ENCODE measurements at regions not wholly inside any gene's neighbourhood (a gene's known extent, or its start where the extent isn't known, plus 50 kb on each side); places are given as distances from the start of the nearest gene placed in this dataset.
A peak's percentile ranks its signal among the peaks of the same experiment; 100 is the strongest.

DNA sequence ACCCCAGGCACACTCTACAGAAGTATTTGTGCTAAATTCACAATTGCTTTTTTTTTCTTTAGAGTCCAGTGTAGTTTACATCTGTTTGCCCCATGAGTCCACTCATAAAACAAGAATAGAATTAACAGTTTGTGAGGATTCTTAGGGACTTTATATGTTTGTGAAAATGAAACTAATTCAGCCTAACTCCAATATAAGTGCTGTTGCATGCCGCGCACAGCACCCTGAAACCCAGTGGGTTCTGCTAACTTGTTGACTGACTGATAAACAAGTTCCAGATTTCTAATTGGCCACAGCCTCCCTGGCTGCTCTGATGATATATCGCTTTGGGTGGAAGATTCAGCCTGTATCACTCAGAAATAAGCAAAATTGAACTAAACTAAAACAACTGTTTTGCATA lies 561.4 kb downstream of the PKHD1 start:
- Mint-ChIP-seq H3K27ac (ENCODE audit: low read depth, unreplicated experiment) (no peak overlapping the region), H3K9me3 (ENCODE audit: unreplicated experiment) (no peaks in the 10 kb centered on the region), H3K27me3 (ENCODE audit: insufficient read depth, unreplicated experiment) (no peaks in the 10 kb centered on the region), H3K36me3 (ENCODE audit: insufficient read depth, unreplicated experiment) (peaks cover 7% of the 10 kb centered on the region), H3K4me1 (ENCODE audit: insufficient read depth, unreplicated experiment) (no peaks in the 10 kb centered on the region), H3K4me3 (ENCODE audit: unreplicated experiment) (no peak overlapping the region)
- ChIA-PET CTCF (interaction anchor here (0.6 to 1.3 kb wide), 2 partner anchors 16 to 495 kb away, joined by 3 to 4 read pairs; no protein-coding TSS in a partner anchor), POLR2A (no interaction called here)
- TF ChIP-seq, protein P1, sequence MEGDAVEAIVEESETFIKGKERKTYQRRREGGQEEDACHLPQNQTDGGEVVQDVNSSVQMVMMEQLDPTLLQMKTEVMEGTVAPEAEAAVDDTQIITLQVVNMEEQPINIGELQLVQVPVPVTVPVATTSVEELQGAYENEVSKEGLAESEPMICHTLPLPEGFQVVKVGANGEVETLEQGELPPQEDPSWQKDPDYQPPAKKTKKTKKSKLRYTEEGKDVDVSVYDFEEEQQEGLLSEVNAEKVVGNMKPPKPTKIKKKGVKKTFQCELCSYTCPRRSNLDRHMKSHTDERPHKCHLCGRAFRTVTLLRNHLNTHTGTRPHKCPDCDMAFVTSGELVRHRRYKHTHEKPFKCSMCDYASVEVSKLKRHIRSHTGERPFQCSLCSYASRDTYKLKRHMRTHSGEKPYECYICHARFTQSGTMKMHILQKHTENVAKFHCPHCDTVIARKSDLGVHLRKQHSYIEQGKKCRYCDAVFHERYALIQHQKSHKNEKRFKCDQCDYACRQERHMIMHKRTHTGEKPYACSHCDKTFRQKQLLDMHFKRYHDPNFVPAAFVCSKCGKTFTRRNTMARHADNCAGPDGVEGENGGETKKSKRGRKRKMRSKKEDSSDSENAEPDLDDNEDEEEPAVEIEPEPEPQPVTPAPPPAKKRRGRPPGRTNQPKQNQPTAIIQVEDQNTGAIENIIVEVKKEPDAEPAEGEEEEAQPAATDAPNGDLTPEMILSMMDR (IDR thresholded peaks at IDR 0.05; ENCODE audit: unreplicated experiment) = no peak
- DNase-seq (ENCODE audit: unreplicated experiment) = no peak
- intact Hi-C loops (cut with micrococcal nuclease) = no loop called here
- no TSS peak for BruUV-seq (replicated peaks)

DNA sequence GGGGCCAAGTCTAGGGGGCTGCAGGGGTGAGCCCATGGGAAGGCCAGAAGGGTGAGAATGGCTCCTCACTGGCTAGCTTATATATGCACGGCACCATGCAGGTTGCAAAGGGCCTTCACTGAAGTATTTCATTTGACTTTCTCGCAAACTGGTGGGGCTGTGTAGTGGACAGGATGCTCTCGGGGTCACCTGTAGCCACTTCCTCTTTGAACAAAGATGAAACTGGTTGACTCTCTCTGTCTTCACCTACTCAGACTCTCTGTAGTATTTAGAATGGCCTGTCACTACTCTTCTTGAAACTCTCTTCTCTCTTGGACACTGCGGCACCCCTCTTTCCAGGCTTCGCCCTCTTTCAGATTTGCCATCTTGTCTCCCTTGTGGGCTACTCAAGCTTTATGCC lies 560.5 kb downstream of the PKHD1 start:
- Mint-ChIP-seq H3K27me3 (ENCODE audit: insufficient read depth, unreplicated experiment) (no peaks in the 10 kb centered on the region), H3K4me3 (ENCODE audit: unreplicated experiment) (no peak overlapping the region), H3K27ac (ENCODE audit: low read depth, unreplicated experiment) (no peak overlapping the region), H3K4me1 (ENCODE audit: insufficient read depth, unreplicated experiment) (no peaks in the 10 kb centered on the region), H3K9me3 (ENCODE audit: unreplicated experiment) (no peaks in the 10 kb centered on the region), H3K36me3 (ENCODE audit: insufficient read depth, unreplicated experiment) (no peaks in the 10 kb centered on the region)
- no TSS peak for BruUV-seq (replicated peaks)
- CTCF ChIA-PET = interaction anchor here (0.6 to 1.3 kb wide), 2 partner anchors 16 to 494 kb away, joined by 3 to 4 read pairs; no protein-coding TSS in a partner anchor
- DNase-seq (ENCODE audit: unreplicated experiment) = no peak
- intact Hi-C loops (cut with micrococcal nuclease) = no loop called here
- POLR2A ChIA-PET = no interaction called here
- TF ChIP-seq, protein P1 (IDR thresholded peaks at IDR 0.05; ENCODE audit: unreplicated experiment) = no peak

GRCh38 chr6:51528556-51528955 lies 558.9 kb downstream of the PKHD1 start:
- no peaks in the 10 kb centered on the region for H3K9me3 Mint-ChIP-seq (ENCODE audit: unreplicated experiment)
- DNase-seq (ENCODE audit: unreplicated experiment) = peak; percentile 5
- no peaks in the 10 kb centered on the region for H3K36me3 Mint-ChIP-seq (ENCODE audit: insufficient read depth, unreplicated experiment)
- intact Hi-C loops (cut with micrococcal nuclease) = no loop called here
- H3K4me3 Mint-ChIP-seq (ENCODE audit: unreplicated experiment) = no peak overlapping the region
- no peaks in the 10 kb centered on the region for H3K27me3 Mint-ChIP-seq (ENCODE audit: insufficient read depth, unreplicated experiment)
- CTCF ChIA-PET = interaction anchor here (1.0 to 1.4 kb wide), 4 partner anchors 9 to 178 kb away, joined by 4 to 7 read pairs (median 4); no protein-coding TSS in a partner anchor
- no peaks in the 10 kb centered on the region for H3K4me1 Mint-ChIP-seq (ENCODE audit: insufficient read depth, unreplicated experiment)
- BruUV-seq (replicated peaks) = no TSS peak
- TF ChIP-seq, protein P1 (IDR thresholded peaks at IDR 0.05; ENCODE audit: unreplicated experiment) = no peak
- POLR2A ChIA-PET = no interaction called here
- no peak overlapping the region for H3K27ac Mint-ChIP-seq (ENCODE audit: low read depth, unreplicated experiment)

DNA sequence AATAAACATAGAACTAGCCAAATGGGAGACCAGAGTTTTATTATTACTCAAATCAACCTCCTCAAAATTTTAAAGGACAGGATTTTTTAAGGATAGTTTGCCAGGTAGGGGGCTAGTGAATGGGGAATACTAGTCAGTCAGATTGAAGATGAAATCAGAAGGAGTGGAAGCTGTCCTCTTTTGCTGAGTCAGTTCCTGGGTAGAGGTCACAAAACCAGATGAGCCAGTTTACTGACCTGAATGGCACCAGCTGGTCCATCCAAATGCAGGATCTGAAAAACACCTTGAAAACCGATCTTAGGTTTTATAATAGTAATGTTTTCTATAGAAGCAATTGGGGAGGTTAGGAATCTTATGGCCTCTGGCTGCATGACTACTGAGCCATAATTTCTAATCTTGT lies 558.2 kb downstream of the PKHD1 start:
- CTCF ChIA-PET = interaction anchor here (0.7 to 1.4 kb wide), 5 partner anchors 9 to 631 kb away, joined by 3 to 7 read pairs (median 4); no protein-coding TSS in a partner anchor
- H3K27me3 Mint-ChIP-seq (ENCODE audit: insufficient read depth, unreplicated experiment) = no peaks in the 10 kb centered on the region
- no peak for DNase-seq (ENCODE audit: unreplicated experiment)
- no peaks in the 10 kb centered on the region for H3K9me3 Mint-ChIP-seq (ENCODE audit: unreplicated experiment)
- no TSS peak for BruUV-seq (replicated peaks)
- POLR2A ChIA-PET = no interaction called here
- H3K4me1 Mint-ChIP-seq (ENCODE audit: insufficient read depth, unreplicated experiment) = no peaks in the 10 kb centered on the region
- intact Hi-C loops (cut with micrococcal nuclease) = no loop called here
- H3K27ac Mint-ChIP-seq (ENCODE audit: low read depth, unreplicated experiment) = no peak overlapping the region
- no peaks in the 10 kb centered on the region for H3K36me3 Mint-ChIP-seq (ENCODE audit: insufficient read depth, unreplicated experiment)
- H3K4me3 Mint-ChIP-seq (ENCODE audit: unreplicated experiment) = no peak overlapping the region
- TF ChIP-seq, protein P1 (IDR thresholded peaks at IDR 0.05; ENCODE audit: unreplicated experiment) = no peak

All from MCF 10A (cell line).